ENCODE measurements at regions not wholly inside any gene's neighbourhood (a gene's known extent, or its start where the extent isn't known, plus 50 kb on each side); places are given as distances from the start of the nearest gene placed in this dataset.

- no peak for TF ChIP-seq CTCF (IDR thresholded peaks at IDR 0.05)
- TF ChIP-seq POLR2A (IDR thresholded peaks at IDR 0.05) = no peak
Measured at GRCh38 chr10:44258019-44258418, 126.9 kb downstream of the CXCL12 start.
